ENCODE measurements at regions not wholly inside any gene's neighbourhood (a gene's known extent, or its start where the extent isn't known, plus 50 kb on each side); places are given as distances from the start of the nearest gene placed in this dataset.

DNA sequence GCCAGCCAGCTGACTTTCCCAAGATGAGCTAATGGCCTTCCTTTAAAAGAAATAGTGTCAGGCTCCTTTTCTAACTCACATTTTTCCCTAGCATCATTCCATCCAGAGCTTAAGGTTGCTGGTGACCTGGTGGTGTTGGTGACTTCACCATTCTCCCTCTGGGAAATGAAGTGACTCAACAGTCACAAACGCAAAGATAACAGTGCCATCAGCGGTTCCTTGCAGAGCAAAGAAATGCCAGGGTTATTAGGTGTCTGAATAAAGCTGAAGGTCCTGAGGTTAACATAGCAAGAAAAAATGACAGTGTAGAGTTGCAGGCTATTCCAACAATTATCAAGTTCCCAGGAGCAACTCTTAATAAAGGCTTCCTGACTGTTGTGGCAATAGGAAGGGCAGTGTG lies 111.8 kb upstream of the SLC44A1 start:
- no peaks in the 10 kb centered on the region for H3K9me3 Mint-ChIP-seq
- no peak overlapping the region for H3K27ac Mint-ChIP-seq
- H3K4me3 Mint-ChIP-seq = no peak overlapping the region
- H3K27me3 Mint-ChIP-seq = no peaks in the 10 kb centered on the region
- peaks cover 57% of the 10 kb centered on the region for H3K4me1 Mint-ChIP-seq
- H3K36me3 Mint-ChIP-seq = no peaks in the 10 kb centered on the region

DNA sequence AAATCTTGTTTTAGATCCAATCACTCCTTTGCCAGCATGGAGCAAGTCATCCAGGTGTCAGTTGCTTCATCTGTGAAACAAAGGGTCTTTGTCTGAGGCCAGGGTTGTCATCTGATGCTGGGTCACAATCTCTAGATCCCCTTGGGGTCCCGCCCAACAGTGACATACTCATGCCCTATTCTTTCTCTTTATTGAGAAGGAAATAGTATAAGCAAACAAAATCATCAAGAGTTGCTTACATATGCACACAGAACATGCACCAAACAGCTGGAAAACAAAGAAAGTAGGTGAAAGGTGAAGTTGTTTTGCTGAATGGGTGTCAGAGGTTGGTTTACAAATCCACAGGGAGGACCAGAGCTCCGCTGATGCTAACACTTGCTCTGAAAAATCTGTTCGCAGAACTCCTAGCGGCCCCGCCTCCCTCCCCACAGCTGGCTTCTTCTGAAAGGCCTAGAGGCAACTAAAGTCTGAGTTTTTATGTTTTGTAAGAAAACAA lies 106.1 kb upstream of the SLC44A1 start:
- H3K27ac Mint-ChIP-seq = no peak overlapping the region
- H3K27me3 Mint-ChIP-seq = no peaks in the 10 kb centered on the region
- H3K4me3 Mint-ChIP-seq = no peak overlapping the region
- no peaks in the 10 kb centered on the region for H3K36me3 Mint-ChIP-seq
- no peaks in the 10 kb centered on the region for H3K9me3 Mint-ChIP-seq
- H3K4me1 Mint-ChIP-seq = peaks cover 38% of the 10 kb centered on the region

- peaks cover 33% of the 10 kb centered on the region for H3K4me1 Mint-ChIP-seq
Observed at GRCh38 chr9:105141146-105141975, 103.1 kb upstream of the SLC44A1 start.

DNA sequence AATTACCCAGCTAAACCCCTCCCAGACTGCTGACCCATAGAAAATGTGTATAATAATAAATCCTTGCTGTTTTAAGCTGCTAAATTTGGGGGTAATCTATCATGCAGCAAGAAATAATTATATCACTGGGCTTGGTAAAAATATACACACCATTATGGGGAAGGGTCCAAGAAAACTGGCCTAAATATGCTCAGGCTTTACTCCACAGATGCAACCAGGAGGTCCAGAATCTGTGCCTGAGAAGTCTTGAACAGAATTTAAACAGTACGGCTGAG lies 102.5 kb upstream of the SLC44A1 start:
- Mint-ChIP-seq H3K4me3 (no peak overlapping the region), H3K9me3 (no peaks in the 10 kb centered on the region), H3K27me3 (no peaks in the 10 kb centered on the region), H3K4me1 (peaks cover 33% of the 10 kb centered on the region), H3K36me3 (no peaks in the 10 kb centered on the region), H3K27ac (no peak overlapping the region)

More at GRCh38 chr9:105141146-105141975, 103.1 kb upstream of the SLC44A1 start:
- H3K4me3 Mint-ChIP-seq = no peak overlapping the region
- no peak overlapping the region for H3K27ac Mint-ChIP-seq
- no peaks in the 10 kb centered on the region for H3K36me3 Mint-ChIP-seq
- no peaks in the 10 kb centered on the region for H3K9me3 Mint-ChIP-seq
- no peaks in the 10 kb centered on the region for H3K27me3 Mint-ChIP-seq

GRCh38 chr9:105142406-105143135 lies 101.9 kb upstream of the SLC44A1 start:
- no peak overlapping the region for H3K4me3 Mint-ChIP-seq
- no peaks in the 10 kb centered on the region for H3K9me3 Mint-ChIP-seq
- H3K36me3 Mint-ChIP-seq = no peaks in the 10 kb centered on the region

DNA sequence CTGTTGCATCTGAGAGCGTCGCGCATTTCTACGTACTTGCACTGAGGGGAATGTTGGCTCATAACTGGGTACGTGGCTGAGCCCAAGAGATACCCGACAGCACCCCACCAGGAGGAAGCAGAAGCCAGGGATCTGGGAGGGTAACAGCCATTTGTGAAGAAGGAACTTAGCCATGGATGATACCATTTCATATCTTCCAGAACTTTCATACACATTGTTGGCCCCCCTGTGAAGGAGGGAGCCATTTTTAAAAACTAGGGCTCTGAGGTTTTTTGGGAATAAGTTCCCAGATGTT lies 101.4 kb upstream of the SLC44A1 start:
- H3K4me3 Mint-ChIP-seq = no peak overlapping the region
- H3K4me1 Mint-ChIP-seq = peaks cover 40% of the 10 kb centered on the region
- H3K27me3 Mint-ChIP-seq = no peaks in the 10 kb centered on the region
- no peaks in the 10 kb centered on the region for H3K36me3 Mint-ChIP-seq
- H3K27ac Mint-ChIP-seq = no peak overlapping the region
- H3K9me3 Mint-ChIP-seq = no peaks in the 10 kb centered on the region

More at GRCh38 chr9:105142406-105143135, 101.9 kb upstream of the SLC44A1 start:
- Mint-ChIP-seq H3K27ac (no peak overlapping the region), H3K4me1 (peaks cover 35% of the 10 kb centered on the region), H3K27me3 (no peaks in the 10 kb centered on the region)

DNA sequence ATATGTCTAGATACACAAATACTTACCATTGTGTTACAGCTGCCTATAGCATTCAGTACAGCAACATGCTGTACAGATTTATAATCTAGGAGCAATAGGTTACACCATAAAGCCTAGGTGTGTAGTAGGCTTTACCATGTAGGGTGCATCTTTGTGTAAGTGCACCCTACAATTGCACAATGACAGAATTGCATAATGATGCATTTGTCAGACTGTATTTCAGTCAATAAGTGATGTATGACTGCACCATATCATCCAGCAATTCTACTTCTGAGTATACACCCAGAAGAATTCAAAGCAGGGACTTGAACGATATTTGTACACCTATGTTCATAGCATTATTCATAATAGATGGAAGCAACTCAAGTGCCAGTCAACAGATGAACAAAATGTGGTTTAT lies 100.4 kb upstream of the SLC44A1 start:
- Mint-ChIP-seq H3K36me3 (no peaks in the 10 kb centered on the region), H3K4me3 (no peak overlapping the region)

GRCh38 chr9:105144841-105145240 lies 99.6 kb upstream of the SLC44A1 start:
- Mint-ChIP-seq H3K27ac (no peak overlapping the region), H3K27me3 (no peaks in the 10 kb centered on the region), H3K36me3 (no peaks in the 10 kb centered on the region), H3K4me1 (peaks cover 30% of the 10 kb centered on the region), H3K9me3 (no peaks in the 10 kb centered on the region), H3K4me3 (no peak overlapping the region)

More for the DNA sequence above, 100.4 kb upstream of the SLC44A1 start:
- Mint-ChIP-seq H3K27ac (no peak overlapping the region), H3K27me3 (no peaks in the 10 kb centered on the region), H3K9me3 (no peaks in the 10 kb centered on the region), H3K4me1 (peaks cover 35% of the 10 kb centered on the region)

GRCh38 chr9:105146677-105147076 lies 97.8 kb upstream of the SLC44A1 start:
- Mint-ChIP-seq H3K4me3 (no peak overlapping the region), H3K36me3 (no peaks in the 10 kb centered on the region), H3K27ac (no peak overlapping the region), H3K4me1 (peaks cover 34% of the 10 kb centered on the region), H3K27me3 (no peaks in the 10 kb centered on the region), H3K9me3 (no peaks in the 10 kb centered on the region)

DNA sequence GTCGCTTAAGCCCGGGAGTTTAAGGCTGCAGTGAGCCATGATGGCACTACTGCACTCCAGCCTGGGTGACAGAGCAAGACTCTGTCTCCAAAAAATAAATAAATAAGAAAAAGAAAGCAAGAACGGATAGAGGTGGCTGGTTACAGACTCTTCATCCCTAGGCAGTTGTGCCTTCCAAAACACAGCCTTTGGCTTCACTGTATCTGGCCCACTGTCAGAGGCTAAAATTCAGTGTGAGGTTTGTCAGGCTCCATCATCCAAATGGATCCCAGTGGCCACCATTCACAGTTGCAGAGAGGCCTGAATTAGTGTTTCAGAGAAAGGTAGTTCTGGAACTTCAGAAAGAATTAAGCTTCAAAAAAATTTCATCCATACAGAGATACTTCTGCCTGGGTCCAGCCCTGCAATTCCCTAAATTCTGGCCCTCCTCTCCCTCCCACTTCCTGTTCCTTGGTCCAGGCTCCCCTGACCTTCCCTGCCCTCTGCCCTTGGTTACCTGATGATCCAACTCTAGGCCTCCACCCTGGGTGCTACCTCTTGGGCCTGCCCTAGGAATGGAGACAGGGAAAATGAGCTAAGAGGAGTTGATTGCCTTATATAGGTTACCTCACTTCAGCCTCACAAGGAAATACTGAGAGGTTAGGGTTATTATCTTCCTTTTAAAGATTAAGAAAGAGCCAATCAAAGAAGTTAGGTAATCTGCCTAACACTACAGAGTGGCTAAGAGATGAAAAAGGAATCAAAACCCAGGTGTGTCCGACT lies 97.2 kb upstream of the SLC44A1 start:
- Mint-ChIP-seq H3K27ac (no peak overlapping the region), H3K4me1 (peaks cover 38% of the 10 kb centered on the region), H3K4me3 (no peak overlapping the region), H3K9me3 (no peaks in the 10 kb centered on the region), H3K36me3 (no peaks in the 10 kb centered on the region), H3K27me3 (no peaks in the 10 kb centered on the region)

- no peaks in the 10 kb centered on the region for H3K9me3 Mint-ChIP-seq
- H3K27me3 Mint-ChIP-seq = no peaks in the 10 kb centered on the region
- H3K36me3 Mint-ChIP-seq = no peaks in the 10 kb centered on the region
- H3K27ac Mint-ChIP-seq = no peak overlapping the region
- H3K4me3 Mint-ChIP-seq = no peak overlapping the region
- H3K4me1 Mint-ChIP-seq = peaks cover 40% of the 10 kb centered on the region
Observed at GRCh38 chr9:105148328-105149006, 96.0 kb upstream of the SLC44A1 start.

DNA sequence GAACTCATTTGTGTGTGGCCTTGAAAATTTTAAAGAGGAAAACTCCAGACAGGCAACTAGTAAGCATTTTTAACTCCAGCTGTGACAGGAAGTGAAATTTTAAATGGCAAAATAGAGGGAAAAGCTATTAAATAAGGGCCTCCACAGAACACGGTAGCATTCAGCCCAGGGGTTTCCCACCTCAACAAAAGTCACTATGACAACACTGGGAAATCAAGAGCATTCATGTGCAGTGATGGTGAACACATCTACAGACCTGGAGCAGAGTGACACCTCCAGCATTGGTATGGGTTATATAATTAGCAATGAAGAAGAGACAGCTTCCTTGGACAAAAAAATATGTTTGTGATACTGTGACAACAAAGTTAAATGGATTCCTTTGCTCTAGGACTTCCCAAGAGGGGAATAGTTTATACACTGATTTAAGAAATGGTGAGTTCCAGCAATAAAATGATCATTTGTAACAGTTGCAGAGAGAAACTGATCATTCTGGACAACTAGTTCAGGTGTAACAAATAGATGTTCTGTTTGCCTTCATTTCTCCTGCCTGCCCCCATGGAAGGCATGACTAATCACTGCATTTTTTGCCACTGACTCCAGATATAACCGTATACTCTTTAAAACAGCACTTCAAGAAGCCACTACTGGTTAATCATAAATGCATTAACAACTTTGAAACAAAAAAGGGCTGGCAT lies 93.3 kb upstream of the SLC44A1 start:
- Mint-ChIP-seq H3K4me3 (no peak overlapping the region), H3K36me3 (no peaks in the 10 kb centered on the region), H3K4me1 (peaks cover 45% of the 10 kb centered on the region), H3K9me3 (no peaks in the 10 kb centered on the region), H3K27ac (no peak overlapping the region), H3K27me3 (no peaks in the 10 kb centered on the region)

GRCh38 chr9:105151686-105151995 lies 92.8 kb upstream of the SLC44A1 start:
- Mint-ChIP-seq H3K36me3 (no peaks in the 10 kb centered on the region), H3K27me3 (no peaks in the 10 kb centered on the region), H3K9me3 (no peaks in the 10 kb centered on the region), H3K27ac (no peak overlapping the region), H3K4me3 (no peak overlapping the region), H3K4me1 (peaks cover 45% of the 10 kb centered on the region)

GRCh38 chr9:105154723-105155191 lies 89.7 kb upstream of the SLC44A1 start:
- H3K27ac Mint-ChIP-seq = no peak overlapping the region
- H3K4me1 Mint-ChIP-seq = peaks cover 40% of the 10 kb centered on the region
- H3K36me3 Mint-ChIP-seq = no peaks in the 10 kb centered on the region
- H3K27me3 Mint-ChIP-seq = no peaks in the 10 kb centered on the region
- no peaks in the 10 kb centered on the region for H3K9me3 Mint-ChIP-seq
- no peak overlapping the region for H3K4me3 Mint-ChIP-seq

DNA sequence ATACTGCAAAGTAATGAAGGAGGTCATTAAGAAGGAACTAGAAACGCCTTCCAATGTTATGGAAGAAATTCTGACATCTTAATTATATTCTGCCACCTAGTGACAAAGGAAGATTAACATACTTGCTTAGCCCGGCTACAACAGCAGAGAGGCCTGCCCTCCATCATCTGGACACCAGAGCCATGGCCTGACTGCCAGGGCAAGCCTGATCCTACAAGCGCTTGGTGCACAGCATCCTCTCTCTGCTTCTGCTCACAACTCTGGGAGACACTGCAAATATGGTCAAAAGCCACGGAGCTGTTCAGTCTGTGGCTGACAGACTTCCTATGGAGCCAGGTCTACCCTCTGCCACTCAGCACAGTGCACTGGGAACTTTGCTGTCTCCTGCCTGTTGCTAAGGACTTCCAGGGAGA lies 87.3 kb upstream of the SLC44A1 start:
- no peak overlapping the region for H3K4me3 Mint-ChIP-seq
- no peaks in the 10 kb centered on the region for H3K9me3 Mint-ChIP-seq
- no peak overlapping the region for H3K27ac Mint-ChIP-seq
- no peaks in the 10 kb centered on the region for H3K36me3 Mint-ChIP-seq
- peaks cover 25% of the 10 kb centered on the region for H3K4me1 Mint-ChIP-seq
- no peaks in the 10 kb centered on the region for H3K27me3 Mint-ChIP-seq
